H9 (cell line): ENCODE measurements at regions not wholly inside any gene's neighbourhood (a gene's known extent, or its start where the extent isn't known, plus 50 kb on each side); places are given as distances from the start of the nearest gene placed in this dataset.

Source experiments
- DNase-seq: peaks from one replicate; pipeline ENCODE4 v3.0.0-alpha.2; 2017
- H2AFZ ChIP-seq: one replicate; pipeline ENCODE4 v1.6.1; 2013; ENCODE audit warnings: mild to moderate bottlenecking, low read length, control low read depth, moderate library complexity
- H2AK5ac ChIP-seq: 2 replicates; pipeline ENCODE4 v1.6.1; 2013; ENCODE audit warnings: low read length, control low read depth, mixed read lengths; ENCODE audit not compliant: insufficient read length
- H2BK120ac ChIP-seq: one replicate; pipeline ENCODE4 v1.6.1; 2013; ENCODE audit warnings: low read depth, mild to moderate bottlenecking, low read length, control low read depth, inconsistent platforms; ENCODE audit not compliant: poor library complexity, severe bottlenecking
- H2BK12ac ChIP-seq: 2 replicates; pipeline ENCODE4 v1.6.1; 2013; ENCODE audit warnings: low read length, control low read depth, mixed read lengths, low read depth; ENCODE audit not compliant: insufficient read length
- H2BK15ac ChIP-seq: 2 replicates; pipeline ENCODE4 v1.6.1; 2013; ENCODE audit warnings: low read depth, low read length, control low read depth
- H2BK20ac ChIP-seq: one replicate; pipeline ENCODE4 v1.6.1; 2013; ENCODE audit warnings: low read depth, mild to moderate bottlenecking, low read length, control low read depth, inconsistent platforms; ENCODE audit not compliant: poor library complexity, severe bottlenecking
- H2BK5ac ChIP-seq: 2 replicates; pipeline ENCODE4 v1.6.1; 2013; ENCODE audit warnings: low read length, control low read depth, mixed read lengths; ENCODE audit not compliant: insufficient read length
- H3K14ac ChIP-seq: 2 replicates; pipeline ENCODE4 v1.6.1; 2013; ENCODE audit warnings: low read length, control low read depth; ENCODE audit not compliant: insufficient read depth
- H3K18ac ChIP-seq: 2 replicates; pipeline ENCODE4 v1.6.1; 2013; ENCODE audit warnings: low read depth, mild to moderate bottlenecking, mixed read lengths, low read length, control low read depth; ENCODE audit not compliant: insufficient read length
- H3K23ac ChIP-seq: 2 replicates; pipeline ENCODE4 v1.6.1; 2013; ENCODE audit warnings: low read length, control low read depth, mixed read lengths, low read depth; ENCODE audit not compliant: insufficient read length
- H3K23me2 ChIP-seq: 2 replicates; pipeline ENCODE4 v1.6.1; 2013; ENCODE audit warnings: low read depth, mild to moderate bottlenecking, mixed read lengths, low read length, control low read depth; ENCODE audit not compliant: insufficient read length, poor library complexity, severe bottlenecking
- H3K27ac ChIP-seq: 2 replicates; pipeline ENCODE4 v1.5.1; 2013; ENCODE audit warnings: low read length, control low read depth, mixed read lengths, low read depth; ENCODE audit not compliant: insufficient read length
- H3K27me3 ChIP-seq: 2 replicates; pipeline ENCODE4 v1.6.1; 2013; ENCODE audit warnings: low read length, control low read depth, inconsistent platforms; ENCODE audit not compliant: insufficient read depth
- H3K4ac ChIP-seq: 2 replicates; pipeline ENCODE4 v1.6.1; 2013; ENCODE audit warnings: low read depth, mild to moderate bottlenecking, control low read depth, inconsistent platforms, low read length, moderate library complexity
- H3K4me1 ChIP-seq: 2 replicates; pipeline ENCODE4 v1.6.1; 2013; ENCODE audit warnings: low read length, control low read depth, inconsistent platforms; ENCODE audit not compliant: insufficient read depth
- H3K4me2 ChIP-seq: 2 replicates; pipeline ENCODE4 v1.6.1; 2013; ENCODE audit warnings: low read length, control low read depth, mixed read lengths; ENCODE audit not compliant: insufficient read length, insufficient read depth
- H3K56ac ChIP-seq: 2 replicates; pipeline ENCODE4 v1.6.1; 2013; ENCODE audit warnings: low read depth, mild to moderate bottlenecking, mixed read lengths, low read length, control low read depth; ENCODE audit not compliant: insufficient read length
- H3K79me1 ChIP-seq: 2 replicates; pipeline ENCODE4 v1.6.1; 2013; ENCODE audit warnings: low read depth, mild to moderate bottlenecking, moderate library complexity, low read length, control low read depth, inconsistent platforms; ENCODE audit not compliant: insufficient read depth, poor library complexity, severe bottlenecking
- H3K79me2 ChIP-seq: 2 replicates; pipeline ENCODE4 v1.6.1; 2013; ENCODE audit warnings: low read length, control low read depth, inconsistent platforms; ENCODE audit not compliant: insufficient read depth
- H3K9ac ChIP-seq: 2 replicates; pipeline ENCODE4 v1.6.1; 2013; ENCODE audit warnings: low read length, control low read depth, mixed read lengths; ENCODE audit not compliant: insufficient read length; ENCODE audit errors: extremely low read depth
- H3K9me3 ChIP-seq: one replicate; pipeline ENCODE4 v1.6.1; 2013; ENCODE audit warnings: low read depth, low read length, inconsistent platforms; ENCODE audit not compliant: control insufficient read depth
- H3T11ph ChIP-seq: one replicate; pipeline ENCODE4 v1.6.1; 2013; ENCODE audit warnings: mild to moderate bottlenecking, low read length, control low read depth, inconsistent platforms
- H4K20me1 ChIP-seq: one replicate; pipeline ENCODE4 v1.6.1; 2013; ENCODE audit not compliant: control insufficient read depth, insufficient read length, insufficient read depth
- H4K5ac ChIP-seq: 2 replicates; pipeline ENCODE4 v1.6.1; 2013; ENCODE audit warnings: low read depth, mild to moderate bottlenecking, mixed read lengths, low read length, control low read depth; ENCODE audit not compliant: insufficient read length
- H4K8ac ChIP-seq: replicated peaks from 2 replicates; pipeline ENCODE4 v1.6.1; 2013; ENCODE audit warnings: low read length, control low read depth, mixed read lengths, low read depth; ENCODE audit not compliant: insufficient read length
- H4K91ac ChIP-seq: 2 replicates; pipeline ENCODE4 v1.6.1; 2013; ENCODE audit warnings: low read depth, mild to moderate bottlenecking, moderate library complexity, mixed read lengths, low read length, control low read depth; ENCODE audit not compliant: insufficient read length
- H3K27ac Mint-ChIP-seq, 3 experiments: 2 replicates in 2 of 3; 3 replicates in 1 of 3; pipeline ENCODE4 v1.8.0; 2020 to 2021; ENCODE audit warnings: mixed read lengths in 3 of 3, mild to moderate bottlenecking in 1 of 3, moderate library complexity in 1 of 3
- H3K27me3 Mint-ChIP-seq: 2 replicates; pipeline ENCODE4 v1.8.0; 2021; ENCODE audit warnings: low read depth, mild to moderate bottlenecking, moderate library complexity, mixed read lengths
- H3K36me3 Mint-ChIP-seq, 3 experiments: 2 replicates in 2 of 3; 3 replicates in 1 of 3; pipeline ENCODE4 v1.8.0; 2020 to 2021; ENCODE audit warnings: low read depth in 3 of 3, mixed read lengths in 3 of 3; ENCODE audit not compliant: insufficient read depth in 1 of 3
- H3K4me1 Mint-ChIP-seq, 2 experiments: 2 replicates each; pipeline ENCODE4 v1.8.0; 2020; ENCODE audit warnings: mixed read lengths in 2 of 2
- H3K4me3 Mint-ChIP-seq, 2 experiments: 2 replicates in 1 of 2; 3 replicates in 1 of 2; pipeline ENCODE4 v1.8.0; 2020 to 2021; ENCODE audit warnings: mild to moderate bottlenecking in 2 of 2, mixed read lengths in 2 of 2, moderate library complexity in 1 of 2
- H3K9me3 Mint-ChIP-seq, 2 experiments: 2 replicates in 1 of 2; 3 replicates in 1 of 2; pipeline ENCODE4 v1.8.0; 2020; ENCODE audit warnings: mild to moderate bottlenecking in 2 of 2, mixed read lengths in 2 of 2, moderate library complexity in 1 of 2
- CTCF ChIP-seq: fragments of 200-600 bp; sonication (generic); conservative IDR thresholded peaks from 3 replicates; pipeline ENCODE4 v1.8.0; 2021; ENCODE audit warnings: antibody characterized with exemption, mild to moderate bottlenecking
- WGBS: extraction: QIAGEN DNeasy Blood & Tissue Kit; methylation state at CpG from one replicate; pipeline ENCODE4 v1.1.7; 2013; ENCODE audit warnings: missing lambda C conversion rate, low lambda C conversion rate, mixed read lengths; ENCODE audit not compliant: insufficient read length; ENCODE audit errors: extremely low coverage; 5-methylcytosine and 5-hydroxymethylcytosine counted together

GRCh38 chr7:15963206-15963605, 276.7 kb upstream of the MEOX2 start:
- Histone ChIP-seq H3T11ph (no peak overlapping the region), H4K5ac (no peak overlapping the region), H3K23me2 (no peaks in the 10 kb centered on the region), H2AFZ (no peak overlapping the region), H4K91ac (no peak overlapping the region), H3K79me2 (no peaks in the 10 kb centered on the region), H4K20me1 (no peaks in the 10 kb centered on the region), H2BK5ac (no peak overlapping the region), H2BK12ac (no peak overlapping the region), H2BK20ac (no peak overlapping the region), H3K9me3 (no peaks in the 10 kb centered on the region), H3K27ac (no peak overlapping the region), H3K4me2 (no peak overlapping the region), H3K9ac (no peak overlapping the region), H4K8ac (no peak overlapping the region), H3K18ac (no peak overlapping the region), H2AK5ac (no peak overlapping the region), H3K4me1 (no peaks in the 10 kb centered on the region), H3K56ac (no peak overlapping the region), H3K4ac (no peak overlapping the region), H3K23ac (no peak overlapping the region), H3K79me1 (no peaks in the 10 kb centered on the region), H2BK120ac (no peak overlapping the region), H3K27me3 (no peaks in the 10 kb centered on the region), H3K14ac (no peak overlapping the region), H2BK15ac (no peak overlapping the region)
- H3K36me3 Mint-ChIP-seq = no peaks in the 10 kb centered on the region
- no peak for DNase-seq
- H3K9me3 Mint-ChIP-seq = peaks cover 0 to 3% of the 10 kb centered on the region in 2 experiments; a peak in 1 of 5 replicates
- no peak overlapping the region for H3K4me3 Mint-ChIP-seq
- no peaks in the 10 kb centered on the region for H3K4me1 Mint-ChIP-seq
- no peak overlapping the region for H3K27ac Mint-ChIP-seq
- no CpG with 5 or more reads among the region's 3 CpGs for WGBS
- TF ChIP-seq CTCF = no peak
- no peaks in the 10 kb centered on the region for H3K27me3 Mint-ChIP-seq
